Ascending aorta (tissue), 2 donors: ENCODE measurements at regions not wholly inside any gene's neighbourhood (a gene's known extent, or its start where the extent isn't known, plus 50 kb on each side); places are given as distances from the start of the nearest gene placed in this dataset.

Source experiments
- DNase-seq, 2 donors: peaks; one replicate each; pipeline ENCODE4 v3.0.0-alpha.2; 2019; ENCODE audit warnings: low spot score in 2 of 2
- H3K27ac ChIP-seq, 2 donors: fragments of 200-600 bp; sonication (generic); one replicate each; pipeline ENCODE4 v1.5.1; 2016 to 2017; ENCODE audit warnings: mild to moderate bottlenecking in 1 of 2
- H3K27me3 ChIP-seq: fragments of 200-600 bp; sonication (generic); one replicate; pipeline ENCODE4 v1.5.1; 2017
- H3K36me3 ChIP-seq, 2 donors: fragments of 200-600 bp; sonication (generic); one replicate each; pipeline ENCODE4 v1.5.1; 2016
- H3K4me1 ChIP-seq, 2 donors: fragments of 200-600 bp; sonication (generic); one replicate each; pipeline ENCODE4 v1.5.1; 2016 to 2017; ENCODE audit warnings: mild to moderate bottlenecking in 1 of 2
- H3K4me3 ChIP-seq, 2 donors: fragments of 200-600 bp; sonication (generic); one replicate each; pipeline ENCODE4 v1.5.1; 2016 to 2017; ENCODE audit warnings: mild to moderate bottlenecking in 1 of 2
- H3K9me3 ChIP-seq, 2 donors: fragments of 200-600 bp; sonication (generic); one replicate each; pipeline ENCODE4 v1.5.1; 2016
- intact Hi-C: fragments of 100-400 bp; cut with DNase I; formaldehyde crosslinking; loops from one replicate; pipeline ENCODE4 v1.15.1; 2023
- TF ChIP-seq, protein P1 (sequence below), 3 experiments: fragments of 200-600 bp in 2 of 3; fragments of 450-650 bp in 1 of 3; sonication (generic) in 2 of 3; IDR thresholded peaks; one replicate each; pipeline ENCODE4 v1.5.1; 2016 to 2019; ENCODE audit warnings: antibody characterized with exemption in 3 of 3, mild to moderate bottlenecking in 1 of 3, moderate library complexity in 1 of 3

GRCh38 chr1:56442290-56442877 is 137.0 kb downstream of the PLPP3 start:
- no peaks in the 10 kb centered on the region for H3K27me3 ChIP-seq
- H3K4me1 ChIP-seq = peaks cover 3 to 15% of the 10 kb centered on the region in 2 donors
- no peaks in the 10 kb centered on the region for H3K36me3 ChIP-seq
- TF ChIP-seq, protein P1, sequence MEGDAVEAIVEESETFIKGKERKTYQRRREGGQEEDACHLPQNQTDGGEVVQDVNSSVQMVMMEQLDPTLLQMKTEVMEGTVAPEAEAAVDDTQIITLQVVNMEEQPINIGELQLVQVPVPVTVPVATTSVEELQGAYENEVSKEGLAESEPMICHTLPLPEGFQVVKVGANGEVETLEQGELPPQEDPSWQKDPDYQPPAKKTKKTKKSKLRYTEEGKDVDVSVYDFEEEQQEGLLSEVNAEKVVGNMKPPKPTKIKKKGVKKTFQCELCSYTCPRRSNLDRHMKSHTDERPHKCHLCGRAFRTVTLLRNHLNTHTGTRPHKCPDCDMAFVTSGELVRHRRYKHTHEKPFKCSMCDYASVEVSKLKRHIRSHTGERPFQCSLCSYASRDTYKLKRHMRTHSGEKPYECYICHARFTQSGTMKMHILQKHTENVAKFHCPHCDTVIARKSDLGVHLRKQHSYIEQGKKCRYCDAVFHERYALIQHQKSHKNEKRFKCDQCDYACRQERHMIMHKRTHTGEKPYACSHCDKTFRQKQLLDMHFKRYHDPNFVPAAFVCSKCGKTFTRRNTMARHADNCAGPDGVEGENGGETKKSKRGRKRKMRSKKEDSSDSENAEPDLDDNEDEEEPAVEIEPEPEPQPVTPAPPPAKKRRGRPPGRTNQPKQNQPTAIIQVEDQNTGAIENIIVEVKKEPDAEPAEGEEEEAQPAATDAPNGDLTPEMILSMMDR (IDR thresholded peaks at IDR 0.05) = no peak
- intact Hi-C loops = no loop called here
- no peaks in the 10 kb centered on the region for H3K9me3 ChIP-seq
- H3K4me3 ChIP-seq = no peak overlapping the region
- no peak overlapping the region for H3K27ac ChIP-seq
- DNase-seq = no peak

DNA sequence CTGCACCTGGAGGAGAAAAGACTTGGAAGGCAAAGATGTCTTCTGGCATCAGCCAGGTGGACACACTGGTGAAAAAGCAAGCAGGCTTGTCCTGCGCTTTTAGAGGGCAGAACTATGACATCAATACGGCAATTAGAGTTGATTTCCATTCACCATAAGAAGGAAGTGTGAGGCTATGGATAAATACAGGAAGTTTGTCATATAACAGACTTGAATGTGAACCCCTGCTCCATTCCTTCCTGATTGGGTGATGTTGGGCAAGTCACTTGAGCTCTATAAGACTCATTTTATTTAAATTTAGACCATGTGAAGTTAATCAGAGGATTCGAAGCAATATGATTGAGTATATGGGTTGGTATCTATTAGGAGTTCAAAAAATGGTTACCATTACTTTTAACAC is 137.8 kb downstream of the PLPP3 start:
- no peak for DNase-seq
- H3K9me3 ChIP-seq = no peaks in the 10 kb centered on the region
- no peak overlapping the region for H3K27ac ChIP-seq
- TF ChIP-seq, protein P1 (IDR thresholded peaks at IDR 0.05) = no peak
- H3K4me1 ChIP-seq = peaks cover 0 to 7% of the 10 kb centered on the region in 2 donors
- H3K4me3 ChIP-seq = no peak overlapping the region
- H3K36me3 ChIP-seq = no peaks in the 10 kb centered on the region
- H3K27me3 ChIP-seq = no peaks in the 10 kb centered on the region
- intact Hi-C loops = no loop called here

DNA sequence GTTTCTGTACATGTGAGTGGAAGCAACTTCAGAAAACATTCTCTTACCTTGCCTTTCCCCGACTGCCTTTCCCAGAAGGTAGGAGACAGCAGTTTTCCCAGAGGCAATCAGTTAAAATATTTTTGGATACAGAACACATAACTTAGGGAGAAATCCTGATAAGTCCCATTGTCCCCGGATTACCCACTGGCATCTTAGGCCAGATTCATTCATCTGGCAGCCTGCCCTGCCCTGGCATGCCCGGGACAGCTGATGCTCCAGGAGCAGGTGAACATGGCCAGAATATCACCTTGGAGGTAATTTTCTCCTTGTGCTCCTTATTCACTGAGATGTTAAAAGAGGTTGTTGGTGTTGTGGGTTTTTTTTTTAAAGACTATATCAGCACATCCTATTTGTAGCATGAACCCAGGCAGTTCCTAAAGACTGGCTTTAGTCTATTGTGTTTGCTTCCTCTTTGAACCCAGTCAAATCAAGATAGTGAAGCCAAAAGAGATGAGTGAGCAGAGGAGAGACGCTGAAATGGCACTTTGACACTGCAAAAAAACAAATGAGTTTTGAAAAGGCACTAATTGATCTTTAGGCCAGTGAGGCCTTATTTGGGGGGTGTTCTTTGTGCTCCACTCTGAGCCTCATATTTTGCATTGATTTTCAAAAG is 139.6 kb downstream of the PLPP3 start:
- Histone ChIP-seq H3K9me3 (no peaks in the 10 kb centered on the region), H3K4me3 (no peak overlapping the region), H3K36me3 (no peaks in the 10 kb centered on the region), H3K27ac (no peak overlapping the region), H3K27me3 (no peaks in the 10 kb centered on the region), H3K4me1 (peaks cover 0 to 2% of the 10 kb centered on the region in 2 donors)
- TF ChIP-seq, protein P1 (IDR thresholded peaks at IDR 0.05) = no peak
- intact Hi-C loops = no loop called here
- no peak for DNase-seq

GRCh38 chr1:56438901-56439551 is 140.3 kb downstream of the PLPP3 start:
- Histone ChIP-seq H3K27ac (no peak overlapping the region), H3K36me3 (no peaks in the 10 kb centered on the region), H3K9me3 (no peaks in the 10 kb centered on the region), H3K4me3 (no peak overlapping the region), H3K27me3 (no peaks in the 10 kb centered on the region), H3K4me1 (peaks cover 0 to 2% of the 10 kb centered on the region in 2 donors)
- DNase-seq = no peak
- TF ChIP-seq, protein P1 (IDR thresholded peaks at IDR 0.05) = no peak
- intact Hi-C loops = no loop called here

DNA sequence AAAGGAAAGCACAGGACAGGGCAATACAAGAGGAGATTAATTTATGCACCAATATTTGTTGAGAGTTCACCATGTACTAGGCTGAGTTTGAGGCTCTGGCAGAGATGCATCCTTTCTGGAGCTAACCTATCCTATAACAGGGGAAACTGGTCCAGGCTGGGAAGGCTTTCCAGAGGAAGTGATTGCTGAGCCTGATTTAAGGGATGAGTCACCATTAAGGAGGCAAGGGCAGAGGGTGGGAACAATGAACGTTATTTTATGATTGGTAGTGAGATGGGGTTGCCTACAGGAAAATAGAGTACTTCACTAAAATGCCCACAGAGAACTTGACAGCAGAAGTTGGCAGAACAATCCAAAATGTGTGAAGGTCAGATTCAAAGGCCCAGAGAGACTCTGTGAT is 141.4 kb downstream of the PLPP3 start:
- Histone ChIP-seq H3K27me3 (no peaks in the 10 kb centered on the region), H3K4me1 (peaks cover 0 to 2% of the 10 kb centered on the region in 2 donors), H3K9me3 (no peaks in the 10 kb centered on the region), H3K4me3 (no peak overlapping the region), H3K27ac (no peak overlapping the region), H3K36me3 (no peaks in the 10 kb centered on the region)
- TF ChIP-seq, protein P1 (IDR thresholded peaks at IDR 0.05) = no peak
- no peak for DNase-seq
- intact Hi-C loops = no loop called here
